Heart left ventricle (tissue), 16 donors: ENCODE measurements at regions not wholly inside any gene's neighbourhood (a gene's known extent, or its start where the extent isn't known, plus 50 kb on each side); places are given as distances from the start of the nearest gene placed in this dataset.

Experiments
- ATAC-seq, 4 donors: fragments of 200-7000 bp; cut with Tn5 transposase; one replicate each; pipeline ENCODE4 v1.9.1; 2020 to 2022; ENCODE audit warnings: moderate library complexity in 4 of 4, mild to moderate bottlenecking in 3 of 4, moderate number of reproducible peaks in 1 of 4
- DNase-seq, 5 donors: peaks; one replicate each; pipeline ENCODE4 v3.0.0-alpha.2; 2020
- H3K27ac ChIP-seq, 12 donors: fragments of 200-600 bp; sonication (generic) in 4 of 12; one replicate each; pipeline versions ENCODE4 v1.5.0 to v1.8.0; 2016 to 2022; ENCODE audit warnings: mild to moderate bottlenecking in 2 of 12
- H3K27me3 ChIP-seq, 9 donors: fragments of 200-600 bp; sonication (generic) in 2 of 9; one replicate each; pipeline versions ENCODE4 v1.5.1 to v1.8.0; 2016 to 2022; ENCODE audit warnings: mild to moderate bottlenecking in 3 of 9
- H3K36me3 ChIP-seq, 9 donors: fragments of 200-600 bp; sonication (generic) in 2 of 9; one replicate each; pipeline versions ENCODE4 v1.5.0 to v1.8.0; 2018 to 2022; ENCODE audit warnings: mild to moderate bottlenecking in 2 of 9
- H3K4me1 ChIP-seq, 12 donors: fragments of 200-600 bp; sonication (generic) in 4 of 12; one replicate each; pipeline versions ENCODE4 v1.5.0 to v1.8.0; 2016 to 2022; ENCODE audit warnings: mild to moderate bottlenecking in 3 of 12
- H3K4me3 ChIP-seq, 12 donors: fragments of 200-600 bp; sonication (generic) in 4 of 12; one replicate each; pipeline versions ENCODE4 v1.5.0 to v1.8.0; 2017 to 2022; ENCODE audit warnings: mild to moderate bottlenecking in 9 of 12, moderate library complexity in 4 of 12
- H3K9me3 ChIP-seq, 12 donors: fragments of 200-600 bp; sonication (generic) in 4 of 12; one replicate each; pipeline versions ENCODE4 v1.5.0 to v1.8.0; 2016 to 2022; ENCODE audit warnings: mild to moderate bottlenecking in 1 of 12
- CTCF ChIP-seq, 12 donors: fragments of 200-600 bp; sonication (generic) in 4 of 12; IDR thresholded peaks; one replicate each; pipeline versions ENCODE4 v1.5.0 to v1.8.0; 2018 to 2022; ENCODE audit warnings: antibody characterized with exemption in 12 of 12, mild to moderate bottlenecking in 5 of 12
- POLR2A ChIP-seq, 2 donors: fragments of 450-650 bp; IDR thresholded peaks; one replicate each; pipeline ENCODE4 v1.6.1; 2017; ENCODE audit warnings: antibody characterized with exemption in 2 of 2, mild to moderate bottlenecking in 2 of 2, moderate library complexity in 2 of 2
- WGBS, 4 donors: extraction: QIAGEN DNeasy Blood & Tissue Kit in 2 of 4; methylation state at CpG; one replicate each; pipeline versions ENCODE4 v1.1.5 to v1.1.7; 2013 to 2018; 5-methylcytosine and 5-hydroxymethylcytosine counted together
- intact Hi-C, 10 donors: fragments of 100-400 bp; cut with DNase I; formaldehyde crosslinking; loops; one replicate each; pipeline versions ENCODE4 v1.11.1 to v1.14.2; 2022
- donor health status: ischemic (EF 13 %, LVEDD 7.1; RV severe dilation, severe dysfunction).
- donor health status: healthy with polysubstance abuse.
- donor health status: DM: no; HTN: yes; CAD: no.
- donor health status: DM: no; HTN: no; CAD: no.
- donor health status: ischemic (EF 25% LVEDD 6.9; RV normal size, moderate dysfunction).
- donor health status: ischemic (EF 25% LVEDD 5.7; RV mildly dilated, moderate dysfunction).
- donor health status: healthy.
- donor health status: DM: yes; HTN: yes; CAD: no.
- donor health status: ischemic (EF 35%, LVEDD 5.7; RV mildly dilated, moderate dysfunction).
- donor health status: nonischemic (EF 11% LVEDD 7.7; RV severe dilation, severe dysfunction).
- donor health status: DM: yes; HTN: yes; CAD: no.
- donor health status: PGD.
- donor health status: ischemic (EF 29% LVEDD 5.4; RV normal size, mild dysfunction).
- donor health status: nonischemic (EF 23%, LVEDD 6.1; RV moderate dilation, normal function).

- Histone ChIP-seq H3K4me1 (peaks cover 0 to 45% (median 21%) of the 10 kb centered on the region in 12 donors), H3K27me3 (no peaks in the 10 kb centered on the region), H3K4me3 (peak overlapping the region; percentile 11 to 69 (median 60)), H3K36me3 (no peaks in the 10 kb centered on the region), H3K27ac (peak overlapping the region; percentile 95 to 99 (median 97)), H3K9me3 (no peaks in the 10 kb centered on the region)
- intact Hi-C loops = loop anchor here (1.0 to 10.0 kb wide), 25 partner anchors 79 to 851 kb away; partner anchors contain the start of genes JUN (in 9 of the 10) and FGGY (in 7 of the 10)
- peak; percentile 90 to 97 (median 96) for ATAC-seq
- 0 to 3% (median 1%) methylated on average over 13 to 70 of the region's 70 CpGs for WGBS, 4 donors
- peak; percentile 95 to 98 (median 97) for DNase-seq
- peak in 2 of 12 donors; percentile 7 to 33 for TF ChIP-seq CTCF (IDR thresholded peaks at IDR 0.05)
- TF ChIP-seq POLR2A (IDR thresholded peaks at IDR 0.05) = peak in 1 of 2 donors; percentile 90
Observed at GRCh38 chr1:58903514-58904298, 119.9 kb upstream of the JUN start.

GRCh38 chr1:58904299-58905125, 120.7 kb upstream of the JUN start:
- DNase-seq = no peak
- Histone ChIP-seq H3K4me3 (peak overlapping the region; percentile 11 to 69 (median 60)), H3K27me3 (no peaks in the 10 kb centered on the region), H3K36me3 (no peaks in the 10 kb centered on the region), H3K27ac (peak overlapping the region; percentile 95 to 99 (median 97)), H3K4me1 (peaks cover 0 to 43% (median 12%) of the 10 kb centered on the region in 12 donors), H3K9me3 (no peaks in the 10 kb centered on the region)
- intact Hi-C loops = loop anchor here (2.0 to 10.0 kb wide), 22 partner anchors 78 to 850 kb away; partner anchors contain the start of genes FGGY (in 7 of the 10) and JUN (in 5 of the 10)
- TF ChIP-seq CTCF (IDR thresholded peaks at IDR 0.05) = no peak
- no peak for TF ChIP-seq POLR2A (IDR thresholded peaks at IDR 0.05)
- WGBS, 4 donors = 62 to 71% (median 62%) methylated on average over 8 of the region's 8 CpGs
- ATAC-seq = no peak

DNA sequence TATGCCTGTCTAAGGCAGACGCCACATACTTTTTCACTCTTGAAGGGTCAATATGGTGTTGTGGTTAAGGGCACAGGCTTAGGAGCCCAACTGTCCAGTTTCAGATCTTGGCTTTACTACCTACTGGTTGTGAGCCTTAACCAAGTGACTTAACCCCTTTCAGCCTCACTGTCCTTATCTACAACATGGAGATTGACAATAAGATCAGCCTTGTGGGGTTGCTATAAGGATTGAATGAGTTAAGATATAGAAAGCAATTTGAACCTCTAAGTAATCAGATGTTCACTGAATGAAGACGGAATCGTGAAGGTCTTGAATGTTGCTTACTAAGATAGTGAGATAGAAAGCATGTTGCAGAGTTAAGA, 121.3 kb upstream of the JUN start:
- 81 to 87% (median 84%) methylated on average over 3 of the region's 3 CpGs for WGBS, 4 donors
- no peak for DNase-seq
- intact Hi-C loops = loop anchor here (2.0 to 10.0 kb wide), 12 partner anchors 90 to 850 kb away; partner anchors contain the start of genes FGGY (in 4 of the 10) and JUN (in 3 of the 10)
- H3K27ac ChIP-seq = peak overlapping the region in 2 of 12 donors; percentile 95 to 97
- no peaks in the 10 kb centered on the region for H3K36me3 ChIP-seq
- no peak overlapping the region for H3K4me3 ChIP-seq
- TF ChIP-seq POLR2A (IDR thresholded peaks at IDR 0.05) (no peak), CTCF (IDR thresholded peaks at IDR 0.05) (no peak)
- H3K9me3 ChIP-seq = no peaks in the 10 kb centered on the region
- peaks cover 0 to 41% (median 8%) of the 10 kb centered on the region in 12 donors for H3K4me1 ChIP-seq
- ATAC-seq = no peak
- H3K27me3 ChIP-seq = no peaks in the 10 kb centered on the region
